ENCODE measurements at regions not wholly inside any gene's neighbourhood (a gene's known extent, or its start where the extent isn't known, plus 50 kb on each side); places are given as distances from the start of the nearest gene placed in this dataset.

- intact Hi-C loops (cut with DNase I), result no loop called here
- H3K4me1 ChIP-seq, result no peaks in the 10 kb centered on the region
Measured at GRCh38 chr14:98904677-98905076, 367.3 kb downstream of the BCL11B start.

GRCh38 chr14:98906123-98906995 is 365.6 kb downstream of the BCL11B start:
- no peaks in the 10 kb centered on the region for H3K27me3 ChIP-seq
- H3K4me1 ChIP-seq, result no peaks in the 10 kb centered on the region
- DNase-seq, result peak; percentile 22
- intact Hi-C loops (cut with DNase I), result no loop called here
- H3K4me3 ChIP-seq, result no peak overlapping the region
- H3K9me3 ChIP-seq, result no peaks in the 10 kb centered on the region
- no peak for TF ChIP-seq CTCF (IDR thresholded peaks at IDR 0.05)
- H3K9ac ChIP-seq (ENCODE audit: low read depth in 2 of 2, low read length in 2 of 2), result no peak overlapping the region
- H3K27ac ChIP-seq, result no peak overlapping the region
- no peaks in the 10 kb centered on the region for H3K36me3 ChIP-seq

More at GRCh38 chr14:98904677-98905076, 367.3 kb downstream of the BCL11B start:
- H3K9me3 ChIP-seq, result no peaks in the 10 kb centered on the region
- no peaks in the 10 kb centered on the region for H3K27me3 ChIP-seq
- H3K4me3 ChIP-seq, result no peak overlapping the region
- DNase-seq, result no peak
- H3K9ac ChIP-seq (ENCODE audit: low read depth in 2 of 2, low read length in 2 of 2), result no peak overlapping the region
- H3K27ac ChIP-seq, result no peak overlapping the region
- no peaks in the 10 kb centered on the region for H3K36me3 ChIP-seq
- no peak for TF ChIP-seq CTCF (IDR thresholded peaks at IDR 0.05)

GRCh38 chr14:98907271-98907670 is 364.7 kb downstream of the BCL11B start:
- no peaks in the 10 kb centered on the region for H3K36me3 ChIP-seq
- no peaks in the 10 kb centered on the region for H3K27me3 ChIP-seq
- TF ChIP-seq CTCF (IDR thresholded peaks at IDR 0.05), result no peak
- no peak for DNase-seq
- H3K27ac ChIP-seq, result no peak overlapping the region
- H3K9ac ChIP-seq (ENCODE audit: low read depth in 2 of 2, low read length in 2 of 2), result no peak overlapping the region
- intact Hi-C loops (cut with DNase I), result no loop called here
- H3K9me3 ChIP-seq, result no peaks in the 10 kb centered on the region
- no peaks in the 10 kb centered on the region for H3K4me1 ChIP-seq
- no peak overlapping the region for H3K4me3 ChIP-seq

GRCh38 chr14:98908050-98908449 is 363.9 kb downstream of the BCL11B start:
- DNase-seq, result no peak
- no peaks in the 10 kb centered on the region for H3K27me3 ChIP-seq
- no peak overlapping the region for H3K4me3 ChIP-seq
- intact Hi-C loops (cut with DNase I), result no loop called here
- H3K9me3 ChIP-seq, result no peaks in the 10 kb centered on the region
- H3K36me3 ChIP-seq, result no peaks in the 10 kb centered on the region
- H3K27ac ChIP-seq, result no peak overlapping the region
- H3K4me1 ChIP-seq, result no peaks in the 10 kb centered on the region
- TF ChIP-seq CTCF (IDR thresholded peaks at IDR 0.05), result no peak
- H3K9ac ChIP-seq (ENCODE audit: low read depth in 2 of 2, low read length in 2 of 2), result no peak overlapping the region

- no peak overlapping the region for H3K4me3 ChIP-seq
- no peaks in the 10 kb centered on the region for H3K36me3 ChIP-seq
- H3K4me1 ChIP-seq, result no peaks in the 10 kb centered on the region
- H3K9ac ChIP-seq (ENCODE audit: low read depth in 2 of 2, low read length in 2 of 2), result no peak overlapping the region
- H3K27ac ChIP-seq, result no peak overlapping the region
- no peaks in the 10 kb centered on the region for H3K27me3 ChIP-seq
- intact Hi-C loops (cut with DNase I), result no loop called here
- no peak for DNase-seq
- no peaks in the 10 kb centered on the region for H3K9me3 ChIP-seq
- TF ChIP-seq CTCF (IDR thresholded peaks at IDR 0.05), result no peak
Measured at GRCh38 chr14:98909251-98909944, 362.6 kb downstream of the BCL11B start.

Data from colonic mucosa (tissue), 4 donors.